WTC11 (cell line): ENCODE measurements at regions not wholly inside any gene's neighbourhood (a gene's known extent, or its start where the extent isn't known, plus 50 kb on each side); places are given as distances from the start of the nearest gene placed in this dataset.

Experiments
- ATAC-seq: fragments of 200-7000 bp; cut with Tn5 transposase; 2 replicates; pipeline ENCODE4 v1.10.0; 2021; ENCODE audit warnings: mild to moderate bottlenecking, moderate library complexity
- CTCF ChIA-PET: fragments of 300-600 bp; sonication (Branson Sonifier 250); formaldehyde crosslinking; loops from one replicate; lab custom pipeline; 2021; ENCODE audit warnings: antibody characterized with exemption; lab: Charles Lee
- POLR2A ChIA-PET: fragments of 350-600 bp; sonication (Branson Sonifier 250); formaldehyde crosslinking; loops from one replicate; lab custom pipeline; 2021; ENCODE audit warnings: antibody characterized with exemption; lab: Charles Lee
- DNase-seq: peaks from one replicate; pipeline ENCODE4 v3.0.0; 2021; ENCODE audit warnings: low spot score
- H3K27ac Mint-ChIP-seq: 2 replicates; pipeline ENCODE4 v1.8.0; 2021; ENCODE audit warnings: mixed read lengths
- H3K27me3 Mint-ChIP-seq: 2 replicates; pipeline ENCODE4 v1.8.0; 2021; ENCODE audit warnings: low read depth, mild to moderate bottlenecking, moderate library complexity, mixed read lengths
- H3K36me3 Mint-ChIP-seq: 2 replicates; pipeline ENCODE4 v1.8.0; 2021; ENCODE audit warnings: mixed read lengths
- H3K4me1 Mint-ChIP-seq: 2 replicates; pipeline ENCODE4 v1.8.0; 2022; ENCODE audit warnings: mixed read lengths
- H3K4me3 Mint-ChIP-seq: 2 replicates; pipeline ENCODE4 v1.8.0; 2021; ENCODE audit warnings: mild to moderate bottlenecking, moderate library complexity, mixed read lengths
- H3K9me3 Mint-ChIP-seq: 2 replicates; pipeline ENCODE4 v1.8.0; 2021; ENCODE audit warnings: mixed read lengths
- CBFB ChIP-seq: sonication (generic); formaldehyde crosslinking; IDR thresholded peaks from 2 replicates; pipeline ENCODE4 v1.8.1; 2022; ENCODE audit warnings: mild to moderate bottlenecking, low read depth, missing genetic modification reagents
- ETV6 ChIP-seq: sonication (generic); formaldehyde crosslinking; IDR thresholded peaks from 2 replicates; pipeline ENCODE4 v1.8.1; 2022; ENCODE audit warnings: mild to moderate bottlenecking, missing genetic modification reagents
- FOXK1 ChIP-seq: sonication (generic); formaldehyde crosslinking; IDR thresholded peaks from 2 replicates; pipeline ENCODE4 v1.8.0; 2022; ENCODE audit warnings: mild to moderate bottlenecking, moderate library complexity, missing genetic modification reagents
- GABPB1 ChIP-seq: sonication (generic); formaldehyde crosslinking; IDR thresholded peaks from 2 replicates; pipeline ENCODE4 v1.8.1; 2023; ENCODE audit warnings: mild to moderate bottlenecking, missing genetic modification reagents
- HMGA2 ChIP-seq: fragments of 250-450 bp; sonication (Bioruptor Pico); IDR thresholded peaks from 2 replicates; pipeline ENCODE4 v1.4.0; 2021; ENCODE audit warnings: mild to moderate bottlenecking, moderate library complexity
- IRF2 ChIP-seq: sonication (generic); formaldehyde crosslinking; IDR thresholded peaks from 2 replicates; pipeline ENCODE4 v1.8.0; 2022; ENCODE audit warnings: low read depth, missing genetic modification reagents, borderline replicate concordance
- JUN ChIP-seq: sonication (generic); formaldehyde crosslinking; IDR thresholded peaks from 2 replicates; pipeline ENCODE4 v1.8.0; 2023; ENCODE audit warnings: mild to moderate bottlenecking, missing genetic modification reagents
- SOX15 ChIP-seq: fragments of 250-450 bp; sonication (Bioruptor Pico); IDR thresholded peaks from 2 replicates; pipeline ENCODE4 v1.9.0; 2021; ENCODE audit warnings: mild to moderate bottlenecking
- TEAD4 ChIP-seq: sonication (generic); formaldehyde crosslinking; IDR thresholded peaks from 2 replicates; pipeline ENCODE4 v1.8.0; 2022; ENCODE audit warnings: mild to moderate bottlenecking, missing genetic modification reagents
- ZNF121 ChIP-seq: sonication (generic); formaldehyde crosslinking; IDR thresholded peaks from 2 replicates; pipeline ENCODE4 v1.8.0; 2023; ENCODE audit warnings: missing genetic modification reagents
- ZNF671 ChIP-seq: fragments of 250-450 bp; sonication (Bioruptor Pico); IDR thresholded peaks from 2 replicates; pipeline ENCODE4 v1.8.0; 2021; ENCODE audit warnings: mild to moderate bottlenecking
- TF ChIP-seq, protein P1 (sequence below): fragments of 250-450 bp; sonication (Bioruptor Pico); IDR thresholded peaks from 2 replicates; pipeline ENCODE4 v1.9.0; 2021; ENCODE audit warnings: mild to moderate bottlenecking, borderline replicate concordance
- TF ChIP-seq, protein P2 (sequence below): sonication (generic); formaldehyde crosslinking; IDR thresholded peaks from 2 replicates; pipeline ENCODE4 v1.8.1; 2023; ENCODE audit warnings: mild to moderate bottlenecking, missing genetic modification reagents
- TF ChIP-seq, protein P3 (sequence below): fragments of 250-450 bp; sonication (Bioruptor Pico); IDR thresholded peaks from 2 replicates; pipeline ENCODE4 v1.9.0; 2021; ENCODE audit warnings: mild to moderate bottlenecking
- TF ChIP-seq, protein P4 (sequence below): fragments of 250-450 bp; sonication (Bioruptor Pico); IDR thresholded peaks from 2 replicates; pipeline ENCODE4 v1.9.0; 2021; ENCODE audit warnings: moderate library complexity, mild to moderate bottlenecking, inconsistent platforms, borderline replicate concordance
- TF ChIP-seq, protein P5 (sequence below): sonication (generic); formaldehyde crosslinking; conservative IDR thresholded peaks from 2 replicates; pipeline ENCODE4 v1.8.1; 2023; ENCODE audit warnings: mild to moderate bottlenecking, low read depth, missing genetic modification reagents, moderate library complexity
- TF ChIP-seq, protein P6 (sequence below): fragments of 200-600 bp; IDR thresholded peaks from 2 replicates; pipeline ENCODE4 v1.8.0; 2022; ENCODE audit warnings: antibody characterized with exemption

DNA sequence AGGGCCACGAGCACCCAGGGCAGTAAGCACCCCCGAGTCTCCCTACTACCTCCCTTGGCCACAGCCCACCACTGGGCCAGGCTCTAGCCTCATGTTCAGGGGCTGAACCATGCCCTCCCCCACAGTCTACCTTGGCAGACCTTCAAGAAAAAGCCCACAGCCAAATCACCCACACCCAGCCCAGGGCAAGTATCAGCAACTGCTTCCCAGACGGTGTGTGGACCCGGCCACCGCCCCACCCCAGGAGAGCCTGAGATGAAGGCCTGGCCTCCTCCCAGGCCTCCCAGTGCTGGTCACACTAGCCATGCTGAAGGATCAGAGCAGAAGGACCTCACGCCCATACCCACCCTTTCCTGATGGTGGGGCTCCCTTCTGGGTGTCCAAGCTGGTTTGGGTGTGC lies 92.0 kb upstream of the LINGO1 start (continued):
- TF ChIP-seq, protein P1, sequence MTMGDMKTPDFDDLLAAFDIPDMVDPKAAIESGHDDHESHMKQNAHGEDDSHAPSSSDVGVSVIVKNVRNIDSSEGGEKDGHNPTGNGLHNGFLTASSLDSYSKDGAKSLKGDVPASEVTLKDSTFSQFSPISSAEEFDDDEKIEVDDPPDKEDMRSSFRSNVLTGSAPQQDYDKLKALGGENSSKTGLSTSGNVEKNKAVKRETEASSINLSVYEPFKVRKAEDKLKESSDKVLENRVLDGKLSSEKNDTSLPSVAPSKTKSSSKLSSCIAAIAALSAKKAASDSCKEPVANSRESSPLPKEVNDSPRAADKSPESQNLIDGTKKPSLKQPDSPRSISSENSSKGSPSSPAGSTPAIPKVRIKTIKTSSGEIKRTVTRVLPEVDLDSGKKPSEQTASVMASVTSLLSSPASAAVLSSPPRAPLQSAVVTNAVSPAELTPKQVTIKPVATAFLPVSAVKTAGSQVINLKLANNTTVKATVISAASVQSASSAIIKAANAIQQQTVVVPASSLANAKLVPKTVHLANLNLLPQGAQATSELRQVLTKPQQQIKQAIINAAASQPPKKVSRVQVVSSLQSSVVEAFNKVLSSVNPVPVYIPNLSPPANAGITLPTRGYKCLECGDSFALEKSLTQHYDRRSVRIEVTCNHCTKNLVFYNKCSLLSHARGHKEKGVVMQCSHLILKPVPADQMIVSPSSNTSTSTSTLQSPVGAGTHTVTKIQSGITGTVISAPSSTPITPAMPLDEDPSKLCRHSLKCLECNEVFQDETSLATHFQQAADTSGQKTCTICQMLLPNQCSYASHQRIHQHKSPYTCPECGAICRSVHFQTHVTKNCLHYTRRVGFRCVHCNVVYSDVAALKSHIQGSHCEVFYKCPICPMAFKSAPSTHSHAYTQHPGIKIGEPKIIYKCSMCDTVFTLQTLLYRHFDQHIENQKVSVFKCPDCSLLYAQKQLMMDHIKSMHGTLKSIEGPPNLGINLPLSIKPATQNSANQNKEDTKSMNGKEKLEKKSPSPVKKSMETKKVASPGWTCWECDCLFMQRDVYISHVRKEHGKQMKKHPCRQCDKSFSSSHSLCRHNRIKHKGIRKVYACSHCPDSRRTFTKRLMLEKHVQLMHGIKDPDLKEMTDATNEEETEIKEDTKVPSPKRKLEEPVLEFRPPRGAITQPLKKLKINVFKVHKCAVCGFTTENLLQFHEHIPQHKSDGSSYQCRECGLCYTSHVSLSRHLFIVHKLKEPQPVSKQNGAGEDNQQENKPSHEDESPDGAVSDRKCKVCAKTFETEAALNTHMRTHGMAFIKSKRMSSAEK (CRISPR knock-in tag), result no peak
- no peak for TF ChIP-seq GABPB1
- TF ChIP-seq, protein P2, sequence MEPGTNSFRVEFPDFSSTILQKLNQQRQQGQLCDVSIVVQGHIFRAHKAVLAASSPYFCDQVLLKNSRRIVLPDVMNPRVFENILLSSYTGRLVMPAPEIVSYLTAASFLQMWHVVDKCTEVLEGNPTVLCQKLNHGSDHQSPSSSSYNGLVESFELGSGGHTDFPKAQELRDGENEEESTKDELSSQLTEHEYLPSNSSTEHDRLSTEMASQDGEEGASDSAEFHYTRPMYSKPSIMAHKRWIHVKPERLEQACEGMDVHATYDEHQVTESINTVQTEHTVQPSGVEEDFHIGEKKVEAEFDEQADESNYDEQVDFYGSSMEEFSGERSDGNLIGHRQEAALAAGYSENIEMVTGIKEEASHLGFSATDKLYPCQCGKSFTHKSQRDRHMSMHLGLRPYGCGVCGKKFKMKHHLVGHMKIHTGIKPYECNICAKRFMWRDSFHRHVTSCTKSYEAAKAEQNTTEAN (CRISPR knock-in tag), result no peak
- TF ChIP-seq, protein P3, sequence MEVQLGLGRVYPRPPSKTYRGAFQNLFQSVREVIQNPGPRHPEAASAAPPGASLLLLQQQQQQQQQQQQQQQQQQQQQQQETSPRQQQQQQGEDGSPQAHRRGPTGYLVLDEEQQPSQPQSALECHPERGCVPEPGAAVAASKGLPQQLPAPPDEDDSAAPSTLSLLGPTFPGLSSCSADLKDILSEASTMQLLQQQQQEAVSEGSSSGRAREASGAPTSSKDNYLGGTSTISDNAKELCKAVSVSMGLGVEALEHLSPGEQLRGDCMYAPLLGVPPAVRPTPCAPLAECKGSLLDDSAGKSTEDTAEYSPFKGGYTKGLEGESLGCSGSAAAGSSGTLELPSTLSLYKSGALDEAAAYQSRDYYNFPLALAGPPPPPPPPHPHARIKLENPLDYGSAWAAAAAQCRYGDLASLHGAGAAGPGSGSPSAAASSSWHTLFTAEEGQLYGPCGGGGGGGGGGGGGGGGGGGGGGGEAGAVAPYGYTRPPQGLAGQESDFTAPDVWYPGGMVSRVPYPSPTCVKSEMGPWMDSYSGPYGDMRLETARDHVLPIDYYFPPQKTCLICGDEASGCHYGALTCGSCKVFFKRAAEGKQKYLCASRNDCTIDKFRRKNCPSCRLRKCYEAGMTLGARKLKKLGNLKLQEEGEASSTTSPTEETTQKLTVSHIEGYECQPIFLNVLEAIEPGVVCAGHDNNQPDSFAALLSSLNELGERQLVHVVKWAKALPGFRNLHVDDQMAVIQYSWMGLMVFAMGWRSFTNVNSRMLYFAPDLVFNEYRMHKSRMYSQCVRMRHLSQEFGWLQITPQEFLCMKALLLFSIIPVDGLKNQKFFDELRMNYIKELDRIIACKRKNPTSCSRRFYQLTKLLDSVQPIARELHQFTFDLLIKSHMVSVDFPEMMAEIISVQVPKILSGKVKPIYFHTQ (CRISPR knock-in tag), result no peak
- TF ChIP-seq, protein P4, sequence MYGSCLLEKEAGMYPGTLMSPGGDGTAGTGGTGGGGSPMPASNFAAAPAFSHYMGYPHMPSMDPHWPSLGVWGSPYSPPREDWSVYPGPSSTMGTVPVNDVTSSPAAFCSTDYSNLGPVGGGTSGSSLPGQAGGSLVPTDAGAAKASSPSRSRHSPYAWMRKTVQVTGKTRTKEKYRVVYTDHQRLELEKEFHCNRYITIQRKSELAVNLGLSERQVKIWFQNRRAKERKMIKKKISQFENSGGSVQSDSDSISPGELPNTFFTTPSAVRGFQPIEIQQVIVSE (CRISPR knock-in tag), result no peak
- TF ChIP-seq ZNF671 (CRISPR knock-in tag), result no peak
- no peak for TF ChIP-seq IRF2 (CRISPR knock-in tag)
- no peak for TF ChIP-seq FOXK1 (CRISPR knock-in tag)
- no peak for TF ChIP-seq ZNF121 (CRISPR knock-in tag)

DNA sequence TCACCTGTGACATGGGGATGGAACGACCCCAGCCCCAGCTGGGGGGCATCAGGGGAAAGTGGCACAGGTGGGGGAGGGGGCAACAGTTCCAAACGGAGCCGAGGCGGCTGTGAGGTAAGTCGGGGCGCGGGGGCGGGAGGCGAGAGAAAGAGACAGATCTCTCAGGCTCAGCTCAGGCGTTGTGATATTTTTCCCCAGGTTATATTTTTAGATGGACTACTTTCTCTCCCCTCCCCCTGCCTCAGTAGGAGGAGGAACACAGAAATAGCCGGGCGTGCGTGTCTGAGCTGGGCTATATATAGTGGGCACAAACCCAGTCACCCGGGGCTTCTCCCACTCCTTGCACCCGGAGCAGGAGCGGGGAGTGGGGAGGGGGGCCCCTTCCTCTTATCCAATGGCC lies 91.0 kb upstream of the LINGO1 start:
- POLR2A ChIA-PET, result no interaction called here
- CTCF ChIA-PET, result interaction anchor here (0.7 to 3.7 kb wide), 6 partner anchors 10 to 97 kb away, joined by 3 to 18 read pairs (median 7); no protein-coding TSS in a partner anchor
- Mint-ChIP-seq H3K9me3 (no peaks in the 10 kb centered on the region), H3K4me1 (peaks cover 4% of the 10 kb centered on the region), H3K36me3 (no peaks in the 10 kb centered on the region), H3K27me3 (no peaks in the 10 kb centered on the region), H3K4me3 (no peak overlapping the region), H3K27ac (no peak overlapping the region)
- TF ChIP-seq, protein P5, sequence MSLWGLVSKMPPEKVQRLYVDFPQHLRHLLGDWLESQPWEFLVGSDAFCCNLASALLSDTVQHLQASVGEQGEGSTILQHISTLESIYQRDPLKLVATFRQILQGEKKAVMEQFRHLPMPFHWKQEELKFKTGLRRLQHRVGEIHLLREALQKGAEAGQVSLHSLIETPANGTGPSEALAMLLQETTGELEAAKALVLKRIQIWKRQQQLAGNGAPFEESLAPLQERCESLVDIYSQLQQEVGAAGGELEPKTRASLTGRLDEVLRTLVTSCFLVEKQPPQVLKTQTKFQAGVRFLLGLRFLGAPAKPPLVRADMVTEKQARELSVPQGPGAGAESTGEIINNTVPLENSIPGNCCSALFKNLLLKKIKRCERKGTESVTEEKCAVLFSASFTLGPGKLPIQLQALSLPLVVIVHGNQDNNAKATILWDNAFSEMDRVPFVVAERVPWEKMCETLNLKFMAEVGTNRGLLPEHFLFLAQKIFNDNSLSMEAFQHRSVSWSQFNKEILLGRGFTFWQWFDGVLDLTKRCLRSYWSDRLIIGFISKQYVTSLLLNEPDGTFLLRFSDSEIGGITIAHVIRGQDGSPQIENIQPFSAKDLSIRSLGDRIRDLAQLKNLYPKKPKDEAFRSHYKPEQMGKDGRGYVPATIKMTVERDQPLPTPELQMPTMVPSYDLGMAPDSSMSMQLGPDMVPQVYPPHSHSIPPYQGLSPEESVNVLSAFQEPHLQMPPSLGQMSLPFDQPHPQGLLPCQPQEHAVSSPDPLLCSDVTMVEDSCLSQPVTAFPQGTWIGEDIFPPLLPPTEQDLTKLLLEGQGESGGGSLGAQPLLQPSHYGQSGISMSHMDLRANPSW, result no peak
- TF ChIP-seq ETV6 (CRISPR knock-in tag) (no peak), TEAD4 (no peak), CBFB (CRISPR knock-in tag) (no peak), JUN (no peak), SOX15 (CRISPR knock-in tag) (no peak), HMGA2 (CRISPR knock-in tag) (no peak)
- TF ChIP-seq, protein P6, sequence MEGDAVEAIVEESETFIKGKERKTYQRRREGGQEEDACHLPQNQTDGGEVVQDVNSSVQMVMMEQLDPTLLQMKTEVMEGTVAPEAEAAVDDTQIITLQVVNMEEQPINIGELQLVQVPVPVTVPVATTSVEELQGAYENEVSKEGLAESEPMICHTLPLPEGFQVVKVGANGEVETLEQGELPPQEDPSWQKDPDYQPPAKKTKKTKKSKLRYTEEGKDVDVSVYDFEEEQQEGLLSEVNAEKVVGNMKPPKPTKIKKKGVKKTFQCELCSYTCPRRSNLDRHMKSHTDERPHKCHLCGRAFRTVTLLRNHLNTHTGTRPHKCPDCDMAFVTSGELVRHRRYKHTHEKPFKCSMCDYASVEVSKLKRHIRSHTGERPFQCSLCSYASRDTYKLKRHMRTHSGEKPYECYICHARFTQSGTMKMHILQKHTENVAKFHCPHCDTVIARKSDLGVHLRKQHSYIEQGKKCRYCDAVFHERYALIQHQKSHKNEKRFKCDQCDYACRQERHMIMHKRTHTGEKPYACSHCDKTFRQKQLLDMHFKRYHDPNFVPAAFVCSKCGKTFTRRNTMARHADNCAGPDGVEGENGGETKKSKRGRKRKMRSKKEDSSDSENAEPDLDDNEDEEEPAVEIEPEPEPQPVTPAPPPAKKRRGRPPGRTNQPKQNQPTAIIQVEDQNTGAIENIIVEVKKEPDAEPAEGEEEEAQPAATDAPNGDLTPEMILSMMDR, result no peak
- no peak for DNase-seq
- no peak for ATAC-seq
